ENCODE measurements at regions not wholly inside any gene's neighbourhood (a gene's known extent, or its start where the extent isn't known, plus 50 kb on each side); places are given as distances from the start of the nearest gene placed in this dataset.

GRCh38 chr5:157911568-157911967 is 52.6 kb upstream of the CLINT1 start:
- TF ChIP-seq CTCF (IDR thresholded peaks at IDR 0.05) (no peak), POLR2A (IDR thresholded peaks at IDR 0.05) (no peak)

Data from adrenal gland (tissue), 5 donors.